ENCODE measurements at regions not wholly inside any gene's neighbourhood (a gene's known extent, or its start where the extent isn't known, plus 50 kb on each side); places are given as distances from the start of the nearest gene placed in this dataset.
"Not testable (repeated sequence)": the region's sequence is repeated elsewhere in the genome, so short reads cannot be mapped to it uniquely, and the experiment has no call there.

GRCh38 chr2:83017366-83018090 is 1441.6 kb downstream of the SUCLG1 start:
- DNase-seq (ENCODE audit: low read depth, low spot score): no peak
- H3K4me3 ChIP-seq (ENCODE audit: low read length): no peak overlapping the region

- peak; percentile 19 for DNase-seq (ENCODE audit: low read depth, low spot score)
- no peak overlapping the region for H3K4me3 ChIP-seq (ENCODE audit: low read length)
Observed at GRCh38 chr2:83016343-83017110, 1442.6 kb downstream of the SUCLG1 start.

- no peak for DNase-seq (ENCODE audit: low read depth, low spot score)
Observed at GRCh38 chr2:83015900-83016299, 1443.2 kb downstream of the SUCLG1 start.

GRCh38 chr2:83015035-83015715 is 1443.9 kb downstream of the SUCLG1 start:
- no peak overlapping the region for H3K4me3 ChIP-seq (ENCODE audit: low read length)
- DNase-seq (ENCODE audit: low read depth, low spot score): no peak

More at GRCh38 chr2:83015900-83016299, 1443.2 kb downstream of the SUCLG1 start:
- no peak overlapping the region for H3K4me3 ChIP-seq (ENCODE audit: low read length)

GRCh38 chr2:83014462-83014861 is 1444.6 kb downstream of the SUCLG1 start:
- no peak for DNase-seq (ENCODE audit: low read depth, low spot score)
- no peak overlapping the region for H3K4me3 ChIP-seq (ENCODE audit: low read length)

- no peak overlapping the region for H3K4me3 ChIP-seq (ENCODE audit: low read length)
- DNase-seq (ENCODE audit: low read depth, low spot score): no peak
Observed at GRCh38 chr2:83006961-83007360, 1452.1 kb downstream of the SUCLG1 start.

- DNase-seq (ENCODE audit: low read depth, low spot score): no peak
- no peak overlapping the region for H3K4me3 ChIP-seq (ENCODE audit: low read length)
Observed at GRCh38 chr2:83003555-83003954, 1455.5 kb downstream of the SUCLG1 start.

GRCh38 chr2:83002706-83003105 is 1456.4 kb downstream of the SUCLG1 start:
- DNase-seq (ENCODE audit: low read depth, low spot score): no peak

GRCh38 chr2:82998781-82999180 is 1460.3 kb downstream of the SUCLG1 start:
- no peak overlapping the region for H3K4me3 ChIP-seq (ENCODE audit: low read length)
- DNase-seq (ENCODE audit: low read depth, low spot score): no peak

More at GRCh38 chr2:83002706-83003105, 1456.4 kb downstream of the SUCLG1 start:
- no peak overlapping the region for H3K4me3 ChIP-seq (ENCODE audit: low read length)

GRCh38 chr2:82996217-82996616 is 1462.9 kb downstream of the SUCLG1 start:
- H3K4me3 ChIP-seq (ENCODE audit: low read length): no peak overlapping the region
- no peak for DNase-seq (ENCODE audit: low read depth, low spot score)

- DNase-seq (ENCODE audit: low read depth, low spot score): no peak
- H3K4me3 ChIP-seq (ENCODE audit: low read length): no peak overlapping the region
Observed at GRCh38 chr2:82994151-82994550, 1464.9 kb downstream of the SUCLG1 start.

- no peak for DNase-seq (ENCODE audit: low read depth, low spot score)
- no peak overlapping the region for H3K4me3 ChIP-seq (ENCODE audit: low read length)
Observed at GRCh38 chr2:82993609-82994008, 1465.5 kb downstream of the SUCLG1 start.

- no peak overlapping the region for H3K4me3 ChIP-seq (ENCODE audit: low read length)
- DNase-seq (ENCODE audit: low read depth, low spot score): no peak
Observed at GRCh38 chr2:82992968-82993367, 1466.1 kb downstream of the SUCLG1 start.

GRCh38 chr2:82987706-82988105 is 1471.4 kb downstream of the SUCLG1 start:
- not testable (repeated sequence) for H3K4me3 ChIP-seq (ENCODE audit: low read length)
- peak; percentile 10 for DNase-seq (ENCODE audit: low read depth, low spot score)

- no peak for DNase-seq (ENCODE audit: low read depth, low spot score)
- no peak overlapping the region for H3K4me3 ChIP-seq (ENCODE audit: low read length)
Observed at GRCh38 chr2:82986899-82987298, 1472.2 kb downstream of the SUCLG1 start.

GRCh38 chr2:82985572-82986197 is 1473.4 kb downstream of the SUCLG1 start:
- H3K4me3 ChIP-seq (ENCODE audit: low read length): no peak overlapping the region
- DNase-seq (ENCODE audit: low read depth, low spot score): no peak

- DNase-seq (ENCODE audit: low read depth, low spot score): no peak
- H3K4me3 ChIP-seq (ENCODE audit: low read length): no peak overlapping the region
Observed at GRCh38 chr2:82968358-82968757, 1490.7 kb downstream of the SUCLG1 start.

- DNase-seq (ENCODE audit: low read depth, low spot score): no peak
- no peak overlapping the region for H3K4me3 ChIP-seq (ENCODE audit: low read length)
Observed at GRCh38 chr2:82964341-82964740, 1494.7 kb downstream of the SUCLG1 start.

GRCh38 chr2:82959727-82960126 is 1499.4 kb downstream of the SUCLG1 start:
- H3K4me3 ChIP-seq (ENCODE audit: low read length): no peak overlapping the region
- no peak for DNase-seq (ENCODE audit: low read depth, low spot score)

- no peak overlapping the region for H3K4me3 ChIP-seq (ENCODE audit: low read length)
- no peak for DNase-seq (ENCODE audit: low read depth, low spot score)
Observed at GRCh38 chr2:82954868-82955267, 1504.2 kb downstream of the SUCLG1 start.
